ENCODE measurements at regions not wholly inside any gene's neighbourhood (a gene's known extent, or its start where the extent isn't known, plus 50 kb on each side); places are given as distances from the start of the nearest gene placed in this dataset.

DNA sequence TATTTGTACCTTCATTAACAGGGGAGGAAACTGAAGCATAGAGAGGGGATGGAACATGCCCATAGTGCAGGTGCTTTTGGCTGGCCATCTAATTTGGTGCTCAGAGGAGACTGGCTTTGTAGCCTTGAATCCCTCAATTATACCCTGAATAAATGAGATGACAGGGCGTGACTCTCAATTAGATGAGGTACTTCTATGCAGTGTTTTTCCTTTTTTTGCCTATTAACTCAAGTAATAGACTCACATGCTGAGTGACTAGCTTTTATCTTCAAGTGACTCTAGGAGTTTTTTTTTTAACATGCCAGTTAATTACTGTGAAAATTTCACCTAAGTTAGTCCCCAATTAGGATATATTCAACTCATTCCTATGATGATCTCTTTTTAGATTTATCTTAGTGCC lies 243.7 kb downstream of the DACT1 start:
- TF ChIP-seq POLR2A (IDR thresholded peaks at IDR 0.05) (no peak), POLR2AphosphoS5 (IDR thresholded peaks at IDR 0.05; ENCODE audit: insufficient read depth in 1 of 2, low read depth in 1 of 2) (no peak)
- TF ChIP-seq, protein P1, sequence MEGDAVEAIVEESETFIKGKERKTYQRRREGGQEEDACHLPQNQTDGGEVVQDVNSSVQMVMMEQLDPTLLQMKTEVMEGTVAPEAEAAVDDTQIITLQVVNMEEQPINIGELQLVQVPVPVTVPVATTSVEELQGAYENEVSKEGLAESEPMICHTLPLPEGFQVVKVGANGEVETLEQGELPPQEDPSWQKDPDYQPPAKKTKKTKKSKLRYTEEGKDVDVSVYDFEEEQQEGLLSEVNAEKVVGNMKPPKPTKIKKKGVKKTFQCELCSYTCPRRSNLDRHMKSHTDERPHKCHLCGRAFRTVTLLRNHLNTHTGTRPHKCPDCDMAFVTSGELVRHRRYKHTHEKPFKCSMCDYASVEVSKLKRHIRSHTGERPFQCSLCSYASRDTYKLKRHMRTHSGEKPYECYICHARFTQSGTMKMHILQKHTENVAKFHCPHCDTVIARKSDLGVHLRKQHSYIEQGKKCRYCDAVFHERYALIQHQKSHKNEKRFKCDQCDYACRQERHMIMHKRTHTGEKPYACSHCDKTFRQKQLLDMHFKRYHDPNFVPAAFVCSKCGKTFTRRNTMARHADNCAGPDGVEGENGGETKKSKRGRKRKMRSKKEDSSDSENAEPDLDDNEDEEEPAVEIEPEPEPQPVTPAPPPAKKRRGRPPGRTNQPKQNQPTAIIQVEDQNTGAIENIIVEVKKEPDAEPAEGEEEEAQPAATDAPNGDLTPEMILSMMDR (IDR thresholded peaks at IDR 0.05) = no peak
- H3K4me3 ChIP-seq = no peak overlapping the region

DNA sequence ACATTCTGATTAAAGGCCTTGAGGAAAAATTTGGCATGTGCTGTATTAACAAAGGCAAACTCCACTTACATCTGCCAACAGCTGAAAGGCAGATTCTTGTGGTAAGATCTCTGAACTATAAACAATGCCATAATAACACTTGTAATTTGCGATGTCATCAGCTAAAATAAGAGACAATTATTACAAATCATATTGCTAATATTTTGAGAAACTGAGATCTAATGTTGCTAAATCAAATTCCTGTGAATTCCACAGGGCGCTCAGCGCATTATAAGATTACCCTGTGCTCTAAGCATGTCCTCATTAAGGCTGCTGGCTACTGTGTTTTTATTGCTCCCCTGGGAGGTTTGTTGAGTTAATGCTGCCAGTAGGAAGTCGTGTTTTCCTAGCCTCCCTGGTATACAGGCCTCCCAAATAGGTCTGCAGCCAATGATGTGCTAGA lies 244.8 kb downstream of the DACT1 start:
- no peak overlapping the region for H3K4me3 ChIP-seq
- H3K9me3 ChIP-seq = no peaks in the 10 kb centered on the region
- H3K27ac ChIP-seq = no peak overlapping the region
- TF ChIP-seq POLR2AphosphoS5 (IDR thresholded peaks at IDR 0.05; ENCODE audit: insufficient read depth in 1 of 2, low read depth in 1 of 2) (no peak), POLR2A (IDR thresholded peaks at IDR 0.05) (no peak)
- TF ChIP-seq, protein P1 (IDR thresholded peaks at IDR 0.05) = no peak
- no peak for DNase-seq (ENCODE audit: extremely low spot score in 2 of 2)
- H3K27me3 ChIP-seq = no peaks in the 10 kb centered on the region
- intact Hi-C loops (cut with DNase I) = no loop called here
- no peaks in the 10 kb centered on the region for H3K36me3 ChIP-seq
- H3K4me1 ChIP-seq = no peaks in the 10 kb centered on the region

More for the DNA sequence above, 243.7 kb downstream of the DACT1 start:
- H3K4me1 ChIP-seq = no peaks in the 10 kb centered on the region
- intact Hi-C loops (cut with DNase I) = no loop called here
- no peak overlapping the region for H3K27ac ChIP-seq
- H3K36me3 ChIP-seq = no peaks in the 10 kb centered on the region
- no peak for DNase-seq (ENCODE audit: extremely low spot score in 2 of 2)
- no peaks in the 10 kb centered on the region for H3K27me3 ChIP-seq
- H3K9me3 ChIP-seq = no peaks in the 10 kb centered on the region

DNA sequence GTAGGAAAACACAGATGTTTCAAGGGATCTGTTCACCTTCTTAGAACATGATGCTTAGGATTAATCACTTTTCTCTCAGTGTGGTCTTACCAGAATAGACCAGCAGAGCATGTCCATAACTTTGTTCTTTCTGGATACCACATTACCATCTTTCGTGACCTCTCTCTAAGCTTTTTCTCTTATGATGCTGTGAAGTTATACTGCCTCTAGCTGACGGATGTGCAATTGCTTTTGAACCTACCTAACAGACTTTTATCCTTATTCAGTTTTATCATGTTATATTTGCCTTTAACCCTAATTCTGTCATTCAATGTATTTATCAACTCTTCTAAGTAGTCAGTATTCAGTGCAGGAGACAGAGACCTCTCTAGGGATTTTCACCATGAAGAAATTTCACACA lies 246.7 kb downstream of the DACT1 start:
- no peaks in the 10 kb centered on the region for H3K27me3 ChIP-seq
- DNase-seq (ENCODE audit: extremely low spot score in 2 of 2) = no peak
- no peak overlapping the region for H3K4me3 ChIP-seq
- H3K36me3 ChIP-seq = no peaks in the 10 kb centered on the region
- no peaks in the 10 kb centered on the region for H3K4me1 ChIP-seq
- TF ChIP-seq, protein P1 (IDR thresholded peaks at IDR 0.05) = no peak
- TF ChIP-seq POLR2AphosphoS5 (IDR thresholded peaks at IDR 0.05; ENCODE audit: insufficient read depth in 1 of 2, low read depth in 1 of 2) = no peak
- no peak for TF ChIP-seq POLR2A (IDR thresholded peaks at IDR 0.05)
- H3K9me3 ChIP-seq = no peaks in the 10 kb centered on the region
- no peak overlapping the region for H3K27ac ChIP-seq
- intact Hi-C loops (cut with DNase I) = no loop called here

DNA sequence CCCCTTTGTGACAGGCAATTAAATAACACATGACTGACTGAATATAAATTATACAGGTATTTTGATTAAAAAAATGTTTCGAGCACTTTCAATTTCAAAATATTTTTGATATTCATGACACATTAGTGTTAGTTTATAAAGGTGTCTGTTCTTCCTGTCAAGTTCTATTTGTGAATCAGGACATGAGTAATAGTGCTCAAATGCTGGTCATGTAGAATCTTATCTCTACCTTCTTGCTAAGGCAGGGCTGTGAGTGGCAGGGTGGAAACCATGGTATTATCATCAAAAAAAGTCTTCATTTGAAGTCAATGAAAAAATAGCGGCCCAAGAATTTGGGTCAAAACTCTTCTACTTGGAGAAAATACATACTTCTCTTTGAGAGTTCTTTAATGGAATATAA lies 250.2 kb downstream of the DACT1 start:
- TF ChIP-seq POLR2A (IDR thresholded peaks at IDR 0.05) (no peak), POLR2AphosphoS5 (IDR thresholded peaks at IDR 0.05; ENCODE audit: insufficient read depth in 1 of 2, low read depth in 1 of 2) (no peak)
- TF ChIP-seq, protein P1 (IDR thresholded peaks at IDR 0.05) = no peak
- Histone ChIP-seq H3K4me1 (no peaks in the 10 kb centered on the region), H3K4me3 (no peak overlapping the region), H3K36me3 (no peaks in the 10 kb centered on the region), H3K27me3 (no peaks in the 10 kb centered on the region), H3K9me3 (no peaks in the 10 kb centered on the region), H3K27ac (no peak overlapping the region)
- DNase-seq (ENCODE audit: extremely low spot score in 2 of 2) = no peak
- intact Hi-C loops (cut with DNase I) = no loop called here

DNA sequence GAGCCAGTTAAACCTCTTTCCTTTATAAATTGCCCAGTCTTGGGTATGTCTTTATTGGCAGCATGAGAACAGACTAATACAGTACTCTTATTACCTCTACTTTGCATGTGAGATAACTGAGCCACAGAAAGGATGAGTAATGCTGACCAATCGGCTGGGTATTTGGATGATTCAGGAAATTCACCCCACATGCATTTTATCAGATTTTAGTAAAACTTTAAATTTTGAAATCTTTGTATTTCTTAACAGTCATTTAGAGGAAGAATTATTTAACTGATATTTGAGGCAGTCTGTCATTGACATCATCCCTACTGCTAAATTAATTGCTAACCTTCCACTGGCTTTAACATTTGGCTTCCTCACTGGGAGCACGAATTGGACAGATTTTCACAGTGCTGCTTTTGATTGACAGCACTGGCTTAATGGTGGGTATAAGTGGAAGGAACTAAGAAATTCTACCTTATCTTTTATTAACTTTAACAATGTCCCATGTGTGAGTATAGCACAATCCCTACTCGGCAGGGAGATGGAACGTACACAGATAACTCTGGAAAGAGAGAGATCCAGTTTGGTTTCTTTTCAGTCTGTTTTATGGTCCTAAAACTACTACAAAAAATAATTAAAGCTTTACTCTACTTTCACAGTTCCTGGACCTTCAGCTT lies 261.0 kb downstream of the DACT1 start:
- Histone ChIP-seq H3K4me3 (no peak overlapping the region), H3K36me3 (no peaks in the 10 kb centered on the region), H3K9me3 (no peaks in the 10 kb centered on the region), H3K4me1 (no peaks in the 10 kb centered on the region), H3K27ac (no peak overlapping the region), H3K27me3 (no peaks in the 10 kb centered on the region)
- no peak for DNase-seq (ENCODE audit: extremely low spot score in 2 of 2)
- intact Hi-C loops (cut with DNase I) = no loop called here
- TF ChIP-seq POLR2A (IDR thresholded peaks at IDR 0.05) (no peak), POLR2AphosphoS5 (IDR thresholded peaks at IDR 0.05; ENCODE audit: insufficient read depth in 1 of 2, low read depth in 1 of 2) (no peak)
- TF ChIP-seq, protein P1 (IDR thresholded peaks at IDR 0.05) = no peak

All from vagina (tissue), 2 donors.